Stimulated activated CD4-positive, alpha-beta T cell treated with anti-CD3 and anti-CD28 coated beads, TNF-alpha, amount 100 ng/mL, for 24 hours (primary cell): ENCODE measurements at regions not wholly inside any gene's neighbourhood (a gene's known extent, or its start where the extent isn't known, plus 50 kb on each side); places are given as distances from the start of the nearest gene placed in this dataset.
A peak's percentile ranks its signal among the peaks of the same experiment; 100 is the strongest.

Experiments
- DNase-seq, 3 experiments: peaks; one replicate each; pipeline ENCODE4 v3.0.0-alpha.2; 2020; ENCODE audit warnings: low read depth in 3 of 3

GRCh38 chr10:110373857-110374654 lies 69.3 kb upstream of the SMNDC1 start:
- no peak for DNase-seq

- no peak for DNase-seq
These were observed 70.4 kb upstream of the SMNDC1 start for GRCh38 chr10:110375121-110375520.

GRCh38 chr10:110376021-110376766 lies 71.5 kb upstream of the SMNDC1 start:
- DNase-seq: no peak

GRCh38 chr10:110376767-110377160 lies 72.0 kb upstream of the SMNDC1 start:
- DNase-seq: no peak

GRCh38 chr10:110378006-110378405 lies 73.3 kb upstream of the SMNDC1 start:
- DNase-seq: no peak

- DNase-seq: no peak
These were observed 73.9 kb upstream of the SMNDC1 start for GRCh38 chr10:110378533-110379108.

- no peak for DNase-seq
These were observed 75.1 kb upstream of the SMNDC1 start for GRCh38 chr10:110379831-110380230.

GRCh38 chr10:110380293-110380692 lies 75.6 kb upstream of the SMNDC1 start:
- DNase-seq: no peak

- no peak for DNase-seq
These were observed 78.0 kb upstream of the SMNDC1 start for GRCh38 chr10:110382695-110383094.

- DNase-seq: no peak
These were observed 82.9 kb upstream of the SMNDC1 start for GRCh38 chr10:110387617-110387982.

GRCh38 chr10:110387983-110388686 lies 83.4 kb upstream of the SMNDC1 start:
- DNase-seq: peak in 1 of 3 experiments; percentile 22

- no peak for DNase-seq
These were observed 84.0 kb upstream of the SMNDC1 start for GRCh38 chr10:110388687-110389052.

- no peak for DNase-seq
These were observed 84.5 kb upstream of the SMNDC1 start for GRCh38 chr10:110389255-110389654.

- DNase-seq: no peak
These were observed 86.8 kb upstream of the SMNDC1 start for GRCh38 chr10:110391541-110391940.

GRCh38 chr10:110392121-110392520 lies 87.4 kb upstream of the SMNDC1 start:
- DNase-seq: no peak

- no peak for DNase-seq
These were observed 88.4 kb upstream of the SMNDC1 start for GRCh38 chr10:110392868-110393740.

GRCh38 chr10:110393866-110394265 lies 89.1 kb upstream of the SMNDC1 start:
- DNase-seq: no peak

GRCh38 chr10:110394296-110394695 lies 89.6 kb upstream of the SMNDC1 start:
- DNase-seq: no peak

- no peak for DNase-seq
These were observed 90.2 kb upstream of the SMNDC1 start for GRCh38 chr10:110394898-110395297.

GRCh38 chr10:110395350-110396283 lies 90.9 kb upstream of the SMNDC1 start:
- peak in 2 of 3 experiments; percentile 21 to 41 for DNase-seq
